HG03571 (cell line): ENCODE measurements at regions not wholly inside any gene's neighbourhood (a gene's known extent, or its start where the extent isn't known, plus 50 kb on each side); places are given as distances from the start of the nearest gene placed in this dataset.
"Not testable (repeated sequence)": the region's sequence is repeated elsewhere in the genome, so short reads cannot be mapped to it uniquely, and the experiment has no call there.

ENCODE experiments used
- ATAC-seq: cut with Tn5 transposase; IDR thresholded peaks from one replicate; pipeline ENCODE4 v1.9.1; 2021; ENCODE audit not compliant: unreplicated experiment

GRCh38 chr7:112540839-112541577 lies 60.2 kb downstream of the LSMEM1 start:
- no peak for ATAC-seq

- ATAC-seq = no peak
Observed at GRCh38 chr7:112546723-112547513, 66.1 kb downstream of the LSMEM1 start.

- ATAC-seq = no peak
Observed at GRCh38 chr7:112547916-112548315, 67.1 kb downstream of the LSMEM1 start.

GRCh38 chr7:112550468-112551060 lies 69.8 kb downstream of the LSMEM1 start:
- peak; percentile 89 for ATAC-seq

GRCh38 chr7:112551521-112551920 lies 70.7 kb downstream of the LSMEM1 start:
- ATAC-seq = not testable (repeated sequence)

- no peak for ATAC-seq
Observed at GRCh38 chr7:112554591-112554990, 73.8 kb downstream of the LSMEM1 start.

- peak; percentile 76 for ATAC-seq
Observed at GRCh38 chr7:112556633-112557032, 75.8 kb downstream of the LSMEM1 start.

GRCh38 chr7:112566442-112567324 lies 85.9 kb downstream of the LSMEM1 start:
- ATAC-seq = no peak

- no peak for ATAC-seq
Observed at GRCh38 chr7:112567388-112567787, 86.6 kb downstream of the LSMEM1 start.

GRCh38 chr7:112571852-112572607 lies 91.2 kb downstream of the LSMEM1 start:
- no peak for ATAC-seq

- ATAC-seq = no peak
Observed at GRCh38 chr7:112572669-112573301, 92.0 kb downstream of the LSMEM1 start.

GRCh38 chr7:112573302-112574039 lies 92.7 kb downstream of the LSMEM1 start:
- ATAC-seq = no peak

GRCh38 chr7:112575864-112576263 lies 95.1 kb downstream of the LSMEM1 start:
- ATAC-seq = no peak

- no peak for ATAC-seq
Observed at GRCh38 chr7:112579388-112579787, 98.6 kb downstream of the LSMEM1 start.

- no peak for ATAC-seq
Observed at GRCh38 chr7:112580717-112581435, 100.1 kb downstream of the LSMEM1 start.

GRCh38 chr7:112581529-112581928 lies 100.7 kb downstream of the LSMEM1 start:
- ATAC-seq = no peak

GRCh38 chr7:112584290-112584689 lies 103.5 kb downstream of the LSMEM1 start:
- no peak for ATAC-seq

- ATAC-seq = no peak
Observed at GRCh38 chr7:112587504-112587903, 106.7 kb downstream of the LSMEM1 start.
